ENCODE measurements at regions not wholly inside any gene's neighbourhood (a gene's known extent, or its start where the extent isn't known, plus 50 kb on each side); places are given as distances from the start of the nearest gene placed in this dataset.
A peak's percentile ranks its signal among the peaks of the same experiment; 100 is the strongest.

- H3K4me3 ChIP-seq (ENCODE audit: low read depth in 1 of 3, low read length in 3 of 3), result no peak overlapping the region
- WGBS, 3 donors, result 71 to 80% (median 76%) methylated on average over 7 of the region's 7 CpGs
- no peak for FAIRE-seq
- H3K27ac ChIP-seq (ENCODE audit: low read depth in 1 of 3, low read length in 2 of 3), result peak overlapping the region in 1 of 3 donors; percentile 53
- no peaks in the 10 kb centered on the region for H3K36me3 ChIP-seq (ENCODE audit: control insufficient read depth in 3 of 3, insufficient read depth in 2 of 3, low read depth in 1 of 3, low read length in 3 of 3)
- DNase-seq, result no peak
- peaks cover 0 to 4% (median 0%) of the 10 kb centered on the region in 3 donors for H3K27me3 ChIP-seq (ENCODE audit: control insufficient read depth in 3 of 3, insufficient read depth in 3 of 3, low read length in 3 of 3)
- H3K4me1 ChIP-seq (ENCODE audit: control insufficient read depth in 3 of 3, insufficient read depth in 2 of 3, low read depth in 1 of 3, low read length in 2 of 3), result peaks cover 0 to 2% (median 0%) of the 10 kb centered on the region in 3 donors
- H3K9me3 ChIP-seq (ENCODE audit: control insufficient read depth in 2 of 2, insufficient read depth in 1 of 2, low read depth in 1 of 2, low read length in 1 of 2), result no peaks in the 10 kb centered on the region
These were observed 83.2 kb upstream of the TAB2 start for GRCh38 chr6:149234051-149234962.

- peak in 1 of 2 donors; percentile 17 for DNase-seq
- no peak overlapping the region for H3K27ac ChIP-seq (ENCODE audit: low read depth in 1 of 3, low read length in 2 of 3)
- no peaks in the 10 kb centered on the region for H3K36me3 ChIP-seq (ENCODE audit: control insufficient read depth in 3 of 3, insufficient read depth in 2 of 3, low read depth in 1 of 3, low read length in 3 of 3)
- peaks cover 0 to 4% of the 10 kb centered on the region in 2 donors for H3K9me3 ChIP-seq (ENCODE audit: control insufficient read depth in 2 of 2, insufficient read depth in 1 of 2, low read depth in 1 of 2, low read length in 1 of 2)
- H3K27me3 ChIP-seq (ENCODE audit: control insufficient read depth in 3 of 3, insufficient read depth in 3 of 3, low read length in 3 of 3), result no peaks in the 10 kb centered on the region
- WGBS, 3 donors, result 26 to 35% (median 32%) methylated on average over 3 of the region's 3 CpGs
- no peak for FAIRE-seq
- no peak overlapping the region for H3K4me3 ChIP-seq (ENCODE audit: low read depth in 1 of 3, low read length in 3 of 3)
- peaks cover 0 to 2% (median 0%) of the 10 kb centered on the region in 3 donors for H3K4me1 ChIP-seq (ENCODE audit: control insufficient read depth in 3 of 3, insufficient read depth in 2 of 3, low read depth in 1 of 3, low read length in 2 of 3)
These were observed 82.4 kb upstream of the TAB2 start for GRCh38 chr6:149235130-149235561.

- no peak overlapping the region for H3K27ac ChIP-seq (ENCODE audit: low read depth in 1 of 3, low read length in 2 of 3)
- no peaks in the 10 kb centered on the region for H3K36me3 ChIP-seq (ENCODE audit: control insufficient read depth in 3 of 3, insufficient read depth in 2 of 3, low read depth in 1 of 3, low read length in 3 of 3)
- DNase-seq, result no peak
- no peak overlapping the region for H3K4me3 ChIP-seq (ENCODE audit: low read depth in 1 of 3, low read length in 3 of 3)
- H3K4me1 ChIP-seq (ENCODE audit: control insufficient read depth in 3 of 3, insufficient read depth in 2 of 3, low read depth in 1 of 3, low read length in 2 of 3), result peaks cover 0 to 2% (median 0%) of the 10 kb centered on the region in 3 donors
- FAIRE-seq, result no peak
- H3K27me3 ChIP-seq (ENCODE audit: control insufficient read depth in 3 of 3, insufficient read depth in 3 of 3, low read length in 3 of 3), result no peaks in the 10 kb centered on the region
- H3K9me3 ChIP-seq (ENCODE audit: control insufficient read depth in 2 of 2, insufficient read depth in 1 of 2, low read depth in 1 of 2, low read length in 1 of 2), result peaks cover 0 to 7% of the 10 kb centered on the region in 2 donors
These were observed 80.9 kb upstream of the TAB2 start for GRCh38 chr6:149236589-149236988.

GRCh38 chr6:149237464-149237863 is 80.0 kb upstream of the TAB2 start:
- peaks cover 0 to 7% of the 10 kb centered on the region in 2 donors for H3K9me3 ChIP-seq (ENCODE audit: control insufficient read depth in 2 of 2, insufficient read depth in 1 of 2, low read depth in 1 of 2, low read length in 1 of 2)
- FAIRE-seq (no peak), DNase-seq (no peak)
- no peak overlapping the region for H3K27ac ChIP-seq (ENCODE audit: low read depth in 1 of 3, low read length in 2 of 3)
- 86 to 97% (median 93%) methylated on average over 6 of the region's 6 CpGs for WGBS, 3 donors
- H3K27me3 ChIP-seq (ENCODE audit: control insufficient read depth in 3 of 3, insufficient read depth in 3 of 3, low read length in 3 of 3), result no peaks in the 10 kb centered on the region
- peaks cover 0 to 2% (median 0%) of the 10 kb centered on the region in 3 donors for H3K4me1 ChIP-seq (ENCODE audit: control insufficient read depth in 3 of 3, insufficient read depth in 2 of 3, low read depth in 1 of 3, low read length in 2 of 3)
- no peak overlapping the region for H3K4me3 ChIP-seq (ENCODE audit: low read depth in 1 of 3, low read length in 3 of 3)
- no peaks in the 10 kb centered on the region for H3K36me3 ChIP-seq (ENCODE audit: control insufficient read depth in 3 of 3, insufficient read depth in 2 of 3, low read depth in 1 of 3, low read length in 3 of 3)

- Histone ChIP-seq H3K9me3 (ENCODE audit: control insufficient read depth in 2 of 2, insufficient read depth in 1 of 2, low read depth in 1 of 2, low read length in 1 of 2) (peaks cover 0 to 11% of the 10 kb centered on the region in 2 donors), H3K36me3 (ENCODE audit: control insufficient read depth in 3 of 3, insufficient read depth in 2 of 3, low read depth in 1 of 3, low read length in 3 of 3) (no peaks in the 10 kb centered on the region), H3K4me1 (ENCODE audit: control insufficient read depth in 3 of 3, insufficient read depth in 2 of 3, low read depth in 1 of 3, low read length in 2 of 3) (no peaks in the 10 kb centered on the region), H3K4me3 (ENCODE audit: low read depth in 1 of 3, low read length in 3 of 3) (no peak overlapping the region), H3K27ac (ENCODE audit: low read depth in 1 of 3, low read length in 2 of 3) (no peak overlapping the region), H3K27me3 (ENCODE audit: control insufficient read depth in 3 of 3, insufficient read depth in 3 of 3, low read length in 3 of 3) (no peaks in the 10 kb centered on the region)
- no peak for FAIRE-seq
- no peak for DNase-seq
- 92 to 95% (median 92%) methylated on average over 6 of the region's 6 CpGs for WGBS, 3 donors
These were observed 77.8 kb upstream of the TAB2 start for GRCh38 chr6:149239573-149240209.

- H3K36me3 ChIP-seq (ENCODE audit: control insufficient read depth in 3 of 3, insufficient read depth in 2 of 3, low read depth in 1 of 3, low read length in 3 of 3), result no peaks in the 10 kb centered on the region
- H3K4me3 ChIP-seq (ENCODE audit: low read depth in 1 of 3, low read length in 3 of 3), result no peak overlapping the region
- DNase-seq (no peak), FAIRE-seq (no peak)
- no peak overlapping the region for H3K27ac ChIP-seq (ENCODE audit: low read depth in 1 of 3, low read length in 2 of 3)
- H3K27me3 ChIP-seq (ENCODE audit: control insufficient read depth in 3 of 3, insufficient read depth in 3 of 3, low read length in 3 of 3), result no peaks in the 10 kb centered on the region
- no peaks in the 10 kb centered on the region for H3K4me1 ChIP-seq (ENCODE audit: control insufficient read depth in 3 of 3, insufficient read depth in 2 of 3, low read depth in 1 of 3, low read length in 2 of 3)
- WGBS, 3 donors, result 66 to 77% (median 67%) methylated on average over 5 of the region's 5 CpGs
- H3K9me3 ChIP-seq (ENCODE audit: control insufficient read depth in 2 of 2, insufficient read depth in 1 of 2, low read depth in 1 of 2, low read length in 1 of 2), result peaks cover 0 to 11% of the 10 kb centered on the region in 2 donors
These were observed 74.6 kb upstream of the TAB2 start for GRCh38 chr6:149242883-149243282.

- peaks cover 0 to 5% (median 0%) of the 10 kb centered on the region in 3 donors for H3K4me1 ChIP-seq (ENCODE audit: control insufficient read depth in 3 of 3, insufficient read depth in 2 of 3, low read depth in 1 of 3, low read length in 2 of 3)
- H3K27ac ChIP-seq (ENCODE audit: low read depth in 1 of 3, low read length in 2 of 3), result no peak overlapping the region
- FAIRE-seq (no peak), DNase-seq (no peak)
- H3K36me3 ChIP-seq (ENCODE audit: control insufficient read depth in 3 of 3, insufficient read depth in 2 of 3, low read depth in 1 of 3, low read length in 3 of 3), result no peaks in the 10 kb centered on the region
- H3K27me3 ChIP-seq (ENCODE audit: control insufficient read depth in 3 of 3, insufficient read depth in 3 of 3, low read length in 3 of 3), result no peaks in the 10 kb centered on the region
- peaks cover 0 to 11% of the 10 kb centered on the region in 2 donors for H3K9me3 ChIP-seq (ENCODE audit: control insufficient read depth in 2 of 2, insufficient read depth in 1 of 2, low read depth in 1 of 2, low read length in 1 of 2)
- 79 to 83% (median 81%) methylated on average over 7 of the region's 7 CpGs for WGBS, 3 donors
- H3K4me3 ChIP-seq (ENCODE audit: low read depth in 1 of 3, low read length in 3 of 3), result no peak overlapping the region
These were observed 73.4 kb upstream of the TAB2 start for GRCh38 chr6:149244105-149244504.

GRCh38 chr6:149246691-149247384 is 70.7 kb upstream of the TAB2 start:
- 77 to 86% (median 86%) methylated on average over 13 of the region's 13 CpGs for WGBS, 3 donors
- Histone ChIP-seq H3K27ac (ENCODE audit: low read depth in 1 of 3, low read length in 2 of 3) (peak overlapping the region in 1 of 3 donors; percentile 29), H3K4me3 (ENCODE audit: low read depth in 1 of 3, low read length in 3 of 3) (no peak overlapping the region), H3K27me3 (ENCODE audit: control insufficient read depth in 3 of 3, insufficient read depth in 3 of 3, low read length in 3 of 3) (no peaks in the 10 kb centered on the region), H3K9me3 (ENCODE audit: control insufficient read depth in 2 of 2, insufficient read depth in 1 of 2, low read depth in 1 of 2, low read length in 1 of 2) (peaks cover 0 to 4% of the 10 kb centered on the region in 2 donors), H3K4me1 (ENCODE audit: control insufficient read depth in 3 of 3, insufficient read depth in 2 of 3, low read depth in 1 of 3, low read length in 2 of 3) (peaks cover 0 to 5% (median 0%) of the 10 kb centered on the region in 3 donors), H3K36me3 (ENCODE audit: control insufficient read depth in 3 of 3, insufficient read depth in 2 of 3, low read depth in 1 of 3, low read length in 3 of 3) (no peaks in the 10 kb centered on the region)
- FAIRE-seq, result no peak
- no peak for DNase-seq

Data from small intestine (tissue), 7 donors.